ENCODE measurements at regions not wholly inside any gene's neighbourhood (a gene's known extent, or its start where the extent isn't known, plus 50 kb on each side); places are given as distances from the start of the nearest gene placed in this dataset.

GRCh38 chr6:97473979-97474378 lies 191.0 kb upstream of the MMS22L start:
- TF ChIP-seq CTCF (IDR thresholded peaks at IDR 0.05; ENCODE audit: insufficient read depth, low read length) = no peak
- no peak for TF ChIP-seq GABPA (IDR thresholded peaks at IDR 0.05; ENCODE audit: low read depth)

All from HL-60 (cell line).